WTC11 (cell line): ENCODE measurements at regions not wholly inside any gene's neighbourhood (a gene's known extent, or its start where the extent isn't known, plus 50 kb on each side); places are given as distances from the start of the nearest gene placed in this dataset.
"Not testable (repeated sequence)": the region's sequence is repeated elsewhere in the genome, so short reads cannot be mapped to it uniquely, and the experiment has no call there.

ENCODE experiments used
- ATAC-seq: fragments of 200-7000 bp; cut with Tn5 transposase; 2 replicates; pipeline ENCODE4 v1.10.0; 2021; ENCODE audit warnings: mild to moderate bottlenecking, moderate library complexity
- CTCF ChIA-PET: fragments of 300-600 bp; sonication (Branson Sonifier 250); formaldehyde crosslinking; loops from one replicate; lab custom pipeline; 2021; ENCODE audit warnings: antibody characterized with exemption; lab: Charles Lee
- POLR2A ChIA-PET: fragments of 350-600 bp; sonication (Branson Sonifier 250); formaldehyde crosslinking; loops from one replicate; lab custom pipeline; 2021; ENCODE audit warnings: antibody characterized with exemption; lab: Charles Lee
- DNase-seq: peaks from one replicate; pipeline ENCODE4 v3.0.0; 2021; ENCODE audit warnings: low spot score
- H3K27ac Mint-ChIP-seq: 2 replicates; pipeline ENCODE4 v1.8.0; 2021; ENCODE audit warnings: mixed read lengths
- H3K27me3 Mint-ChIP-seq: 2 replicates; pipeline ENCODE4 v1.8.0; 2021; ENCODE audit warnings: low read depth, mild to moderate bottlenecking, moderate library complexity, mixed read lengths
- H3K36me3 Mint-ChIP-seq: 2 replicates; pipeline ENCODE4 v1.8.0; 2021; ENCODE audit warnings: mixed read lengths
- H3K4me1 Mint-ChIP-seq: 2 replicates; pipeline ENCODE4 v1.8.0; 2022; ENCODE audit warnings: mixed read lengths
- H3K4me3 Mint-ChIP-seq: 2 replicates; pipeline ENCODE4 v1.8.0; 2021; ENCODE audit warnings: mild to moderate bottlenecking, moderate library complexity, mixed read lengths
- H3K9me3 Mint-ChIP-seq: 2 replicates; pipeline ENCODE4 v1.8.0; 2021; ENCODE audit warnings: mixed read lengths
- ATF2 ChIP-seq: sonication (generic); formaldehyde crosslinking; IDR thresholded peaks from 2 replicates; pipeline ENCODE4 v1.8.1; 2022; ENCODE audit warnings: low read depth, missing genetic modification reagents, borderline replicate concordance
- CDX4 ChIP-seq: fragments of 250-450 bp; sonication (Bioruptor Pico); IDR thresholded peaks from 2 replicates; pipeline ENCODE4 v1.9.0; 2021; ENCODE audit warnings: moderate library complexity, mild to moderate bottlenecking, inconsistent platforms, borderline replicate concordance
- CREB1 ChIP-seq: sonication (generic); formaldehyde crosslinking; IDR thresholded peaks from 2 replicates; pipeline ENCODE4 v1.8.0; 2023; ENCODE audit warnings: mild to moderate bottlenecking, missing genetic modification reagents
- E2F5 ChIP-seq: sonication (generic); formaldehyde crosslinking; IDR thresholded peaks from 2 replicates; pipeline ENCODE4 v1.8.1; 2022; ENCODE audit warnings: mild to moderate bottlenecking, moderate library complexity, missing genetic modification reagents
- ERG ChIP-seq: fragments of 250-450 bp; sonication (Bioruptor Pico); IDR thresholded peaks from 2 replicates; pipeline ENCODE4 v1.8.0; 2021; ENCODE audit warnings: mild to moderate bottlenecking
- FOXP4 ChIP-seq: sonication (generic); formaldehyde crosslinking; IDR thresholded peaks from 2 replicates; pipeline ENCODE4 v1.8.0; 2022; ENCODE audit warnings: mild to moderate bottlenecking, missing genetic modification reagents
- GTF2I ChIP-seq: fragments of 250-450 bp; sonication (Bioruptor Pico); conservative IDR thresholded peaks from 2 replicates; pipeline ENCODE4 v1.4.0; 2021; ENCODE audit warnings: mild to moderate bottlenecking
- IRF1 ChIP-seq: sonication (generic); formaldehyde crosslinking; IDR thresholded peaks from 2 replicates; pipeline ENCODE4 v1.8.0; 2023; ENCODE audit warnings: missing genetic modification reagents
- IRF2 ChIP-seq: sonication (generic); formaldehyde crosslinking; IDR thresholded peaks from 2 replicates; pipeline ENCODE4 v1.8.0; 2022; ENCODE audit warnings: low read depth, missing genetic modification reagents, borderline replicate concordance
- KAT7 ChIP-seq: sonication (generic); formaldehyde crosslinking; IDR thresholded peaks from 2 replicates; pipeline ENCODE4 v1.8.1; 2023; ENCODE audit warnings: missing genetic modification reagents, mild to moderate bottlenecking, borderline replicate concordance
- OVOL2 ChIP-seq: fragments of 250-450 bp; sonication (Bioruptor Pico); IDR thresholded peaks from 2 replicates; pipeline ENCODE4 v1.9.0; 2021; ENCODE audit warnings: mild to moderate bottlenecking, borderline replicate concordance
- PRDM15 ChIP-seq: sonication (generic); formaldehyde crosslinking; IDR thresholded peaks from 2 replicates; pipeline ENCODE4 v1.8.0; 2022; ENCODE audit warnings: missing genetic modification reagents
- SP1 ChIP-seq: sonication (generic); formaldehyde crosslinking; conservative IDR thresholded peaks from 2 replicates; pipeline ENCODE4 v1.8.1; 2022; ENCODE audit warnings: missing genetic modification reagents
- ZNF219 ChIP-seq: sonication (generic); formaldehyde crosslinking; IDR thresholded peaks from 2 replicates; pipeline ENCODE4 v1.8.0; 2023; ENCODE audit warnings: missing genetic modification reagents, mild to moderate bottlenecking, borderline replicate concordance
- ZNF281 ChIP-seq: sonication (generic); formaldehyde crosslinking; IDR thresholded peaks from 2 replicates; pipeline ENCODE4 v1.8.0; 2023; ENCODE audit warnings: mild to moderate bottlenecking, missing genetic modification reagents
- ZNF671 ChIP-seq: fragments of 250-450 bp; sonication (Bioruptor Pico); IDR thresholded peaks from 2 replicates; pipeline ENCODE4 v1.8.0; 2021; ENCODE audit warnings: mild to moderate bottlenecking

- TF ChIP-seq FOXP4 = no peak
- no peak for TF ChIP-seq ZNF219 (CRISPR knock-in tag)
Observed at GRCh38 chr2:149857344-149857743, 269.8 kb upstream of the MMADHC start (continued).

- ATAC-seq, H3K4me3 Mint-ChIP-seq, H3K27ac Mint-ChIP-seq, DNase-seq, CTCF ChIA-PET, POLR2A ChIA-PET, H3K9me3 Mint-ChIP-seq, H3K4me1 Mint-ChIP-seq, H3K36me3 Mint-ChIP-seq, H3K27me3 Mint-ChIP-seq: not testable (repeated sequence)
Observed at GRCh38 chr2:149855859-149856258, 268.3 kb upstream of the MMADHC start.

- ATAC-seq (no peak), DNase-seq (no peak)
- Mint-ChIP-seq H3K9me3 (peaks cover 8% of the 10 kb centered on the region), H3K4me1 (peaks cover 8% of the 10 kb centered on the region), H3K27ac (no peak overlapping the region), H3K4me3 (no peak overlapping the region), H3K36me3 (peaks cover 18% of the 10 kb centered on the region), H3K27me3 (peaks cover 2% of the 10 kb centered on the region; the same call in 1 of the 2 replicates)
- no peak for TF ChIP-seq ZNF281 (CRISPR knock-in tag)
- ChIA-PET CTCF (no interaction called here), POLR2A (no interaction called here)
Observed at GRCh38 chr2:149849591-149849990, 262.0 kb upstream of the MMADHC start.

- CTCF ChIA-PET = no interaction called here
- H3K27ac Mint-ChIP-seq = no peak overlapping the region
- no peak for DNase-seq
- POLR2A ChIA-PET = no interaction called here
- peaks cover 8% of the 10 kb centered on the region for H3K9me3 Mint-ChIP-seq
- H3K36me3 Mint-ChIP-seq = peaks cover 18% of the 10 kb centered on the region
- H3K27me3 Mint-ChIP-seq = peaks cover 2% of the 10 kb centered on the region; the same call in 1 of the 2 replicates
- ATAC-seq = no peak
- H3K4me1 Mint-ChIP-seq = peaks cover 8% of the 10 kb centered on the region
- H3K4me3 Mint-ChIP-seq = no peak overlapping the region
- TF ChIP-seq ZNF219 (CRISPR knock-in tag) (no peak), ERG (no peak), ZNF671 (CRISPR knock-in tag) (no peak), E2F5 (CRISPR knock-in tag) (no peak), IRF1 (no peak), OVOL2 (CRISPR knock-in tag) (no peak), KAT7 (CRISPR knock-in tag) (no peak), CREB1 (CRISPR knock-in tag) (no peak), ATF2 (CRISPR knock-in tag) (no peak), SP1 (CRISPR knock-in tag) (no peak), PRDM15 (CRISPR knock-in tag) (no peak), CDX4 (CRISPR knock-in tag) (no peak), GTF2I (no peak), IRF2 (no peak)
Observed at GRCh38 chr2:149849136-149849535, 261.6 kb upstream of the MMADHC start.
